Activated effector memory CD4-positive, alpha-beta T cell treated with Interleukin-2 at 50 U/mL for 16 hours (primary cell): ENCODE measurements at regions not wholly inside any gene's neighbourhood (a gene's known extent, or its start where the extent isn't known, plus 50 kb on each side); places are given as distances from the start of the nearest gene placed in this dataset.

Experiments used
- DNase-seq: peaks from one replicate; pipeline ENCODE4 v3.0.0-alpha.2; 2020

GRCh38 chr1:239603530-239603929, 217.2 kb downstream of the CHRM3 start:
- DNase-seq: no peak

- DNase-seq: no peak
Measured at GRCh38 chr1:239606850-239607400, 220.6 kb downstream of the CHRM3 start.

GRCh38 chr1:239608469-239608868, 222.1 kb downstream of the CHRM3 start:
- DNase-seq: no peak

GRCh38 chr1:239612379-239612778, 226.0 kb downstream of the CHRM3 start:
- DNase-seq: no peak

- DNase-seq: no peak
Measured at GRCh38 chr1:239616673-239617072, 230.3 kb downstream of the CHRM3 start.

- DNase-seq: no peak
Measured at GRCh38 chr1:239617259-239617658, 230.9 kb downstream of the CHRM3 start.

GRCh38 chr1:239617731-239618130, 231.4 kb downstream of the CHRM3 start:
- no peak for DNase-seq

- DNase-seq: no peak
Measured at GRCh38 chr1:239619190-239619589, 232.8 kb downstream of the CHRM3 start.

GRCh38 chr1:239630767-239631166, 244.4 kb downstream of the CHRM3 start:
- no peak for DNase-seq

GRCh38 chr1:239633432-239633831, 247.1 kb downstream of the CHRM3 start:
- DNase-seq: no peak

GRCh38 chr1:239635276-239635675, 248.9 kb downstream of the CHRM3 start:
- no peak for DNase-seq

- DNase-seq: no peak
Measured at GRCh38 chr1:239636347-239636746, 250.0 kb downstream of the CHRM3 start.

GRCh38 chr1:239644604-239645003, 258.2 kb downstream of the CHRM3 start:
- DNase-seq: no peak

GRCh38 chr1:239647045-239647444, 260.7 kb downstream of the CHRM3 start:
- DNase-seq: no peak

- DNase-seq: no peak
Measured at GRCh38 chr1:239647964-239648632, 261.7 kb downstream of the CHRM3 start.

- DNase-seq: no peak
Measured at GRCh38 chr1:239655023-239655422, 268.7 kb downstream of the CHRM3 start.

- DNase-seq: no peak
Measured at GRCh38 chr1:239657291-239657690, 270.9 kb downstream of the CHRM3 start.

- no peak for DNase-seq
Measured at GRCh38 chr1:239662950-239663349, 276.6 kb downstream of the CHRM3 start.

GRCh38 chr1:239672256-239672655, 285.9 kb downstream of the CHRM3 start:
- no peak for DNase-seq

GRCh38 chr1:239675735-239676134, 289.4 kb downstream of the CHRM3 start:
- no peak for DNase-seq

- DNase-seq: no peak
Measured at GRCh38 chr1:239676522-239677273, 290.3 kb downstream of the CHRM3 start.

- DNase-seq: no peak
Measured at GRCh38 chr1:239677362-239677761, 291.0 kb downstream of the CHRM3 start.

GRCh38 chr1:239678181-239678580, 291.8 kb downstream of the CHRM3 start:
- no peak for DNase-seq

GRCh38 chr1:239682046-239682445, 295.7 kb downstream of the CHRM3 start:
- no peak for DNase-seq
